Breast epithelium (tissue), 4 donors: ENCODE measurements at regions not wholly inside any gene's neighbourhood (a gene's known extent, or its start where the extent isn't known, plus 50 kb on each side); places are given as distances from the start of the nearest gene placed in this dataset.
"Not testable (repeated sequence)": the region's sequence is repeated elsewhere in the genome, so short reads cannot be mapped to it uniquely, and the experiment has no call there.

Experiments
- DNase-seq, 2 donors: peaks; one replicate each; pipeline ENCODE4 v3.0.0-alpha.2; 2019; ENCODE audit warnings: low spot score in 2 of 2
- H3K27ac ChIP-seq, 2 donors: fragments of 200-600 bp; sonication (generic) in 1 of 2; one replicate each; pipeline ENCODE4 v1.5.1; 2016 to 2019; ENCODE audit warnings: mild to moderate bottlenecking in 1 of 2
- H3K27me3 ChIP-seq, 2 donors: fragments of 200-600 bp; sonication (generic) in 1 of 2; one replicate each; pipeline versions ENCODE4 v1.5.1 to v1.6.0; 2017 to 2019; ENCODE audit warnings: control low read depth in 1 of 2, mild to moderate bottlenecking in 1 of 2
- H3K36me3 ChIP-seq: fragments of 200-600 bp; one replicate; pipeline ENCODE4 v1.5.1; 2019
- H3K4me1 ChIP-seq, 2 donors: fragments of 200-600 bp; sonication (generic); one replicate each; pipeline ENCODE4 v1.5.1; 2016 to 2019; ENCODE audit warnings: control low read depth in 1 of 2
- H3K4me3 ChIP-seq, 3 donors: fragments of 200-600 bp; sonication (generic); 1 replicate in 2 of 3; 2 replicates in 1 of 3; pipeline ENCODE4 v1.5.1; 2016 to 2019; ENCODE audit warnings: mild to moderate bottlenecking in 3 of 3, moderate library complexity in 2 of 3
- H3K9me3 ChIP-seq, 2 donors: fragments of 200-600 bp; sonication (generic) in 1 of 2; one replicate each; pipeline ENCODE4 v1.5.1; 2016 to 2019; ENCODE audit warnings: control low read depth in 1 of 2
- intact Hi-C: fragments of 100-400 bp; cut with DNase I; formaldehyde crosslinking; loops from one replicate; pipeline ENCODE4 v1.15.1; 2023; ENCODE audit warnings: low total_unique reads
- TF ChIP-seq, protein P1 (sequence below), 3 donors: fragments of 450-650 bp; IDR thresholded peaks; one replicate each; pipeline ENCODE4 v1.5.1; 2016 to 2017; ENCODE audit warnings: antibody characterized with exemption in 3 of 3, mild to moderate bottlenecking in 3 of 3, moderate library complexity in 3 of 3

DNA sequence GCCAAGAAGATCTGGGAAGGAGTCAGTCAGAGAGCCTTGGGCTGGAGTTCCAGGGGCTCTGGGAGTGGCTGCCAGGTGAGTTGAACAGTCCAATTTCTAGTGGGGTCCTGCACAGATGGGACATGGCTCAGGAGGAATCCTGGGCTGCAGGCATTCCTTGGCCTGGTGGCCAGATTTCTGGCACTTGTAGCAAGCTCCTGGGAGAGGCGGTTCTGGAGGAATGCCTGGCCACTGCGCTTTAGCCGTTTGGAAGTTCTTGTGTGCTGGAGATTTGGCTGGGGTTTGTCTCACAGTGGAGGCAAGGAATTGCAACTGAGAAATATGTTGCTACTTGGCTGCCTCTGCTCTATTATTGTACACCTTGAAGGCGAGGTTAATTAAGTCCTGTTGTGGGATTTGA lies 133.9 kb upstream of the CCZ1B start:
- not testable (repeated sequence) for H3K4me1 ChIP-seq, H3K27me3 ChIP-seq, H3K27ac ChIP-seq, H3K9me3 ChIP-seq, H3K4me3 ChIP-seq, DNase-seq, H3K36me3 ChIP-seq
- intact Hi-C loops: loop anchor here (10.0 kb wide), 1 partner anchor 1205 kb away; no protein-coding TSS in a partner anchor

DNA sequence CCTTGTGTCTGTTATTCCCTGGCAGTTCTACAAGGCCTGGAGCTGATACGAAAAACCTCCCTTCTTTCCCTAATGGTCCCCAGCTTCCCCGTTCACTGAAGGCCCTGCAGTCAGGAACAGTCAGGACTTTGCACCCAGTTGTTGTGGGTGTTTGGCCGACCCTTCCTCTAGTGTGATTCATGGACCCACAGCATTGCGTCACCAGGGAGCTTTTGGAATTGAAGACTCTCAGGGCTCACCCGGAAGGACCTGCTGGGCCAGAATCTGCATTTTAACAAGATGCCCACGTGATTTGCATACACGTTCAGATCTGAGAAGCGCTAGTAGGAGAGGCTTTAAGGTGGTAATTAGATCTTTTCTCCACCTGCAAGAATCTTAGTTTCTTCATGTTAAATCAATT lies 136.8 kb upstream of the CCZ1B start:
- H3K27ac ChIP-seq, H3K4me1 ChIP-seq, H3K9me3 ChIP-seq, H3K27me3 ChIP-seq, H3K36me3 ChIP-seq, intact Hi-C loops, H3K4me3 ChIP-seq, DNase-seq: not testable (repeated sequence)

DNA sequence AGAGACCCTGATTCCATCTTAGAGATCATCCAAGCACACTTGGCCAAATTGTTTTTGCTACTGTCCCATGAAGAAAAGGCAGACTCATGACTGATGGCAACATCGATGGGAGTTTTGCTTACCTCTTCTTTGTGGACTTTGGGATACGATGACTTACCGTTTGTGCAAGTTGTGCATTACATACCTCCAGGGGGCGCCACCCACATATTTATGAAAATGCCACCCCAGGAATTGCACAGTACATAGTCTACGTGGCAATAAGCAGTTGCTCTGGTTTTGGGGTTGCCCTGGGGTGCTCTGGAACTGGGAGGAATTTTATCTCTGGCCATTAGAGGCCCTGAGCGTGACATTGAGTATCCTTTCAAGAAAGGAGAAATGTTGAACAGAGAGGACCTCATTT lies 139.0 kb upstream of the CCZ1B start:
- H3K9me3 ChIP-seq, intact Hi-C loops, H3K4me1 ChIP-seq, H3K36me3 ChIP-seq, H3K27me3 ChIP-seq, H3K4me3 ChIP-seq, H3K27ac ChIP-seq: not testable (repeated sequence)
- TF ChIP-seq, protein P1, sequence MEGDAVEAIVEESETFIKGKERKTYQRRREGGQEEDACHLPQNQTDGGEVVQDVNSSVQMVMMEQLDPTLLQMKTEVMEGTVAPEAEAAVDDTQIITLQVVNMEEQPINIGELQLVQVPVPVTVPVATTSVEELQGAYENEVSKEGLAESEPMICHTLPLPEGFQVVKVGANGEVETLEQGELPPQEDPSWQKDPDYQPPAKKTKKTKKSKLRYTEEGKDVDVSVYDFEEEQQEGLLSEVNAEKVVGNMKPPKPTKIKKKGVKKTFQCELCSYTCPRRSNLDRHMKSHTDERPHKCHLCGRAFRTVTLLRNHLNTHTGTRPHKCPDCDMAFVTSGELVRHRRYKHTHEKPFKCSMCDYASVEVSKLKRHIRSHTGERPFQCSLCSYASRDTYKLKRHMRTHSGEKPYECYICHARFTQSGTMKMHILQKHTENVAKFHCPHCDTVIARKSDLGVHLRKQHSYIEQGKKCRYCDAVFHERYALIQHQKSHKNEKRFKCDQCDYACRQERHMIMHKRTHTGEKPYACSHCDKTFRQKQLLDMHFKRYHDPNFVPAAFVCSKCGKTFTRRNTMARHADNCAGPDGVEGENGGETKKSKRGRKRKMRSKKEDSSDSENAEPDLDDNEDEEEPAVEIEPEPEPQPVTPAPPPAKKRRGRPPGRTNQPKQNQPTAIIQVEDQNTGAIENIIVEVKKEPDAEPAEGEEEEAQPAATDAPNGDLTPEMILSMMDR (IDR thresholded peaks at IDR 0.05): peak in 1 of 3 donors; percentile 18
- DNase-seq: peak; percentile 21 to 63

DNA sequence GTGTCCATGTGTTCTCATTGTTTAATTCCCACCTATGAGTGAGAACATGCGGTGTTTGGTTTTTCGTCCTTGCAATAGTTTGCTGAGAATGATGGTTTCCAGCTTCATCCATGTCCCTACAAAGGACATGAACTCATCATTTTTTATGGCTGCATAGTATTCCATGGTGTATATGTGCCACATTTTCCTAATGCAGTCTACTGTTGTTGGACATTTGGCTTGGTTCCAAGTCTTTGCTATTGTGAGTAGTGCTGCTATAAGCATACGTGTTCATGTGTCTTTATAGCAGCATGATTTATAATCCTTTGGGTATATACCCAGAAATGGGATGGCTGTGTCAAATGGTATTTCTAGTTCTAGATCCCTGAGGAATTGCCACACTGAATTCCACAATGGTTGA lies 144.1 kb upstream of the CCZ1B start:
- H3K4me3 ChIP-seq, H3K9me3 ChIP-seq, intact Hi-C loops, DNase-seq, H3K36me3 ChIP-seq, H3K27me3 ChIP-seq, H3K4me1 ChIP-seq, H3K27ac ChIP-seq: not testable (repeated sequence)

DNA sequence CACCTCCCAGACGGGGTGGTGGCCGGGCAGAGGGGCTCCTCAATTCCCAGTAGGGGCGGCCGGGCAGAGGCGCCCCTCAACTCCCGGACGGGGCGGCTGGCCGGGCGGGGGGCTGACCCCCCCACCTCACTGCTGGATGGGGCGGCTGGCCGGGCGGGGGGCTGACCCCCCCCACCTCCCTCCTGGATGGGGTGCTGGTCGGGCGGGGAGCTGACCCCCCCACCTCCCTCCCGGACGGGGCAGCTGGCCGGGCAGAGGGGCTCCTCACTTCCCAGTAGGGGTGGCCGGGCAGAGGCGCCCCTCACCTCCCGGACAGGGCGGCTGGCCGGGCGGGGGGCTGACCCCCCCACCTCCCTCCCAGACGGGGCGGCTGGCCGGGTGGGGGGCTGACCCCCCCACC lies 148.8 kb upstream of the CCZ1B start:
- intact Hi-C loops: not testable (repeated sequence)

DNA sequence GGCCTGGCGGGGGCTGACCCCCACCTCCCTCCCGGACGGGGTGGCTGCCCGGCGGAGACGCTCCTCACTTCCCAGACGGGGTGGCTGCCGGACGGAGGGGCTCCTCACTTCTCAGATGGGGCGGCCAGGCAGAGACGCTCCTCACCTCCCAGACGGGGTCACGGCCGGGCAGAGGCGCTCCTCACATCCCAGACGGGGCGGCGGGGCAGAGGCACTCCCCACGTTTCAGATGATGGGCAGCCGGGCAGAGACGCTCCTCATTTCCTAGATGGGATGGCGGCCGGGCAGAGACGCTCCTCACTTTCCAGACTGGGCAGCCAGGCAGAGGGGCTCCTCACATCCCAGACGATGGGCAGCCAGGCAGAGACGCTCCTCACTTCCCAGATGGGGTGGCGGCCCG lies 149.3 kb upstream of the CCZ1B start:
- H3K27me3 ChIP-seq, H3K4me1 ChIP-seq, intact Hi-C loops, H3K27ac ChIP-seq, H3K9me3 ChIP-seq, H3K4me3 ChIP-seq, H3K36me3 ChIP-seq, DNase-seq: not testable (repeated sequence)

More for the DNA sequence above, 148.8 kb upstream of the CCZ1B start:
- not testable (repeated sequence) for H3K27me3 ChIP-seq, H3K4me1 ChIP-seq, H3K9me3 ChIP-seq, DNase-seq, H3K4me3 ChIP-seq, H3K36me3 ChIP-seq, H3K27ac ChIP-seq

DNA sequence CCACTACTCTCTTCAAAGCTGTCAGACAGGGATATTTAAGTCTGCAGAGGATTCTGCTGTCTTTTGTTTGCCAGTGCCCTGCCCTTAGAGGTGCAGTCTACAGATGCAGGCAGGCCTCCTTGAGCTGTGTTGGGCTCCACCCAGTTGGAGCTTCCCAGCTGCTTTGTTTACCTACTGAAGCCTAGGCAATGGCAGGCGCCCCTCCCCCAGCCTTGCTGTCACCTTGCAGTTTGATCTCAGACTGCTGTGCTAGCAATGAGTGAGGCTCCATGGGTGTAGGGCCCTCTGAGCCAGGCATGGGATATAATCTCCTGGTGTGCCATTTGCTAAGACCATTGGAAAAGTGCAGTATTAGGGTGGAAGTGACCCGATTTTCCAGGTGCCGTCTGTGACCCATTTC lies 151.3 kb upstream of the CCZ1B start:
- intact Hi-C loops, DNase-seq, H3K27ac ChIP-seq, H3K4me3 ChIP-seq, H3K36me3 ChIP-seq, H3K27me3 ChIP-seq, H3K4me1 ChIP-seq, H3K9me3 ChIP-seq: not testable (repeated sequence)

DNA sequence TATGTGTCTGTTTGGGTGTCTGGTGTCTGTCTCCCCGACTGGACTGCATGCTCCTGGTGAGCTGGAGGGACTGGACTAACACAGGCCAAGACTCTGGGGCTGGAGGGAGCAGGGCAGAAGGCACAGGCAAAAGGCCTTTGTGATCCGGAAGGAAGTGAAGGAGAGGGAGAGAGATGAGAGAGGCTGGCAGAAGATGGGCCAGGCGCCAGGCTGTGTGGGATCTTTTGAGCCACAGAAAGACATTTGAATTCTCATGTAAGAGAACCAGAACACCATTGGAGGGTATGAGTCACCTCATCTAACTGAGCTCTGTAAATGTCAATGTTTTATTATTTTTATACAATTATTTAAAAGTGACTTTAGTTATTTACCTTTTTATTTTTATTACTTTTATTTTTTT lies 152.3 kb upstream of the CCZ1B start:
- H3K27me3 ChIP-seq, DNase-seq, H3K4me3 ChIP-seq, H3K36me3 ChIP-seq, intact Hi-C loops, H3K9me3 ChIP-seq, H3K4me1 ChIP-seq, H3K27ac ChIP-seq: not testable (repeated sequence)

DNA sequence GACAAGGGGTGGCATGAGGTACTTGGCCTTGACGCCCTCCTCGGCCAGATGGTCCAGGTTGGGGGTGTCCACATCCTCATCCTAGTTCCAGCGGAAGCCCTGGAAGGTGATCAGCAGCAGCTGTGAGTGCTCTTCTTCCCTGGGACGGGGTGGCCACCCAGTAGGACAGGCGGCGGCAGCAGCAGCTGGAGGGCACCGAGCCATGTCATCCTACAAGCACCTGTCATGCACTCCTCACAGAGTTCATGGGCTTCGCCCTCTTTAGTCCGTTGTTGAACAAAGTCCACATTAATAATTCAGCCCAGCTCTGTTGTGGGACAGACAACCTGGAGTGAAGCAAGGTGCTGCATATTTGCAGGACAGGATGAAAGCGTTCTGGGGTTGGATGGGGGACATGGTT lies 153.4 kb upstream of the CCZ1B start:
- H3K27me3 ChIP-seq, H3K9me3 ChIP-seq, H3K27ac ChIP-seq, DNase-seq, H3K4me1 ChIP-seq, H3K4me3 ChIP-seq, intact Hi-C loops, H3K36me3 ChIP-seq: not testable (repeated sequence)

DNA sequence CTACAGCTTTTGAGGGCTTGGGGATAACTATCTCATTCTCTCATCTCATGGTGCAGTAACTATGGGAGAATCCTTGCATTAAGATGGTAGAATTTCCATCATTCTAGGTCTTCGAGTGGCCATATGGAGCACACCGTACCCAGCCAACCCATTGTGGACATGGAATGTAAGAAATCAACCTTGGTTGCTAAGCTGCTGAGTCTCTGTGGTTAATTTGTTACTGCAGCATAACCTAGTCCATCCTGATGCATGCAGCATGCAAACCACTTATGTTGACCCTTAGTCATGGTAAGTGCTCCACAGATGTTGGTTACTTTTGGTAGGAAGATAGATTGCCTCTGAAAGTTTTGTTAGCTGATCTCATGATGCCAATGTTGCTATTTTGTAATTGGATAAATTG lies 156.3 kb upstream of the CCZ1B start:
- H3K4me1 ChIP-seq: not testable (repeated sequence)

DNA sequence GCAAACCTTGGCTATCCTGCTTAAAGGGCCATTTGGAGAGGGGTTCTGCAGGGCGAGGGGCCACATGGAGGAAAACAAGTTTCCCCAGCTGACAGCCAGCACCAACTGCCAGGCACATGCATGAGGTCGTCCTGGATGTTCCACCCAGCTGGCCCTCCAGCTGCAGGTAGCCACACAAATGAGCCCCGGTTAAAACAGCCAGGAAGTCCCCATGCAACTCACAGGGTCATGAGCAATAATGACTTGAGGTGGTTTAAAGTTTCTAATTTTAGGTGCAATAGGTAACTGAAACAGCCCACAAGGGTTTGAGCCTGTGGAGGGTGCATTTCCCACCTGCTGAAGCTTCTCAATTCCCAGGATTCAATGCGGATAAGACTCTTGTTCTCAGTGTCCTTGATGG lies 160.8 kb upstream of the CCZ1B start:
- H3K9me3 ChIP-seq, H3K4me1 ChIP-seq, H3K36me3 ChIP-seq, DNase-seq, H3K27ac ChIP-seq, H3K4me3 ChIP-seq, H3K27me3 ChIP-seq, intact Hi-C loops: not testable (repeated sequence)

More for the DNA sequence above, 156.3 kb upstream of the CCZ1B start:
- H3K9me3 ChIP-seq, H3K4me3 ChIP-seq, H3K27me3 ChIP-seq, DNase-seq, intact Hi-C loops, H3K27ac ChIP-seq, H3K36me3 ChIP-seq: not testable (repeated sequence)

DNA sequence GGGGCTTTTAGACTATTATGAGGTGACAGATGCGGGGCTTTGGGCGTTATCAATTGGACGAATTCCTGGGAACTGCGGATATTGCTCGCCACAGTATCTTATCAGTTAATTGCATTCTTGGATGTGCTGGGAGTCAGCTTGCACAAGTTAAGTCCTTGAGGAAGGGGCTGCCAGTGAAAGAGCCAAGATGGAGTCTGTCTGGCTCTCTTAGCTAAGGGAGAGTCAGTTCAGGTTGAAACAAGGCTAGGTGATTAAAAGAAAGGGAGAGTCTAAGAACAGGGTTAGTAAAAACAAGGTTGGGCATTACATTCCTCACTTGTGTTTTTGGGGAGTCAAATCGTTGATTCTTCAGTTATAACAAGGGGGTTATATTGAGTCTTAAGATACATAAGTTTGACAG lies 162.5 kb upstream of the CCZ1B start:
- H3K9me3 ChIP-seq, H3K4me3 ChIP-seq, H3K27ac ChIP-seq, H3K36me3 ChIP-seq, DNase-seq, H3K4me1 ChIP-seq, intact Hi-C loops, H3K27me3 ChIP-seq: not testable (repeated sequence)

DNA sequence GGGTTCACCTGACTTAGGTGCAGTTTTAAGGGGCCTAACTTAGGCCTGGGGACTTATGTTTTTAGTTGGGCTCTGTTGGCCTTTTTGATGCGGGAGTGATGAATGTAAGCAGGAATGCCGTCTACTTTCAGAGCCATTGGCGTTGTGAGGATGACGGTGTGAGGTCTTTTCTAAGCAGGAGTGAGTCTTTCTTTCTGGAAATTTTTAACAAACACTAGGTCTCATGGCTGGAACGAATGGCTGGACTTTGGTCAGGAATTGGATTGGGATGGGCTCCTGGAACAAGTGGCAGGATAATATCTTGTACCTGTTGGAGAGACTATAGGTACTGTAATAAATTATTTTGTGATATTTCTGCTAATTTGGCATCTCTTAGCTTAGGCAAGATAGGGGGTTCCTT lies 163.9 kb upstream of the CCZ1B start:
- H3K9me3 ChIP-seq, H3K36me3 ChIP-seq, H3K27ac ChIP-seq, H3K27me3 ChIP-seq, DNase-seq, H3K4me3 ChIP-seq, H3K4me1 ChIP-seq, intact Hi-C loops: not testable (repeated sequence)
